Spleen (tissue), 11 donors: ENCODE measurements at regions not wholly inside any gene's neighbourhood (a gene's known extent, or its start where the extent isn't known, plus 50 kb on each side); places are given as distances from the start of the nearest gene placed in this dataset.
A peak's percentile ranks its signal among the peaks of the same experiment; 100 is the strongest.

Experiments
- DNase-seq: peaks from one replicate; pipeline ENCODE4 v3.0.0-alpha.2; 2020
- H3K27ac ChIP-seq, 8 donors: fragments of 200-600 bp; sonication (generic) in 7 of 8; 1 replicate in 4 of 8; 2 replicates in 4 of 8; pipeline versions ENCODE4 v1.5.0 to v1.8.0; 2016 to 2021; ENCODE audit warnings: inconsistent platforms in 4 of 8, mild to moderate bottlenecking in 4 of 8, moderate library complexity in 1 of 8
- H3K27me3 ChIP-seq, 7 donors: fragments of 200-600 bp; sonication (generic) in 6 of 7; replicated peaks in 1 of 7; 1 replicate in 4 of 7; 2 replicates in 3 of 7; pipeline versions ENCODE4 v1.5.0 to v1.8.0; 2016 to 2021; ENCODE audit warnings: inconsistent platforms in 3 of 7, mild to moderate bottlenecking in 1 of 7
- H3K36me3 ChIP-seq, 6 donors: fragments of 200-600 bp; sonication (generic) in 5 of 6; 1 replicate in 4 of 6; 2 replicates in 2 of 6; pipeline versions ENCODE4 v1.5.0 to v1.8.0; 2016 to 2021; ENCODE audit warnings: inconsistent platforms in 2 of 6
- H3K4me1 ChIP-seq, 6 donors: fragments of 200-600 bp; sonication (generic) in 5 of 6; 1 replicate in 3 of 6; 2 replicates in 3 of 6; pipeline versions ENCODE4 v1.5.0 to v1.8.0; 2016 to 2021; ENCODE audit warnings: inconsistent platforms in 3 of 6
- H3K4me3 ChIP-seq, 8 donors: fragments of 200-600 bp; sonication (generic) in 7 of 8; 1 replicate in 4 of 8; 2 replicates in 4 of 8; pipeline versions ENCODE4 v1.5.0 to v1.8.0; 2016 to 2021; ENCODE audit warnings: inconsistent platforms in 4 of 8, mild to moderate bottlenecking in 4 of 8, moderate library complexity in 2 of 8
- H3K9me3 ChIP-seq, 8 donors: fragments of 200-600 bp; sonication (generic) in 7 of 8; 1 replicate in 4 of 8; 2 replicates in 4 of 8; pipeline versions ENCODE4 v1.5.0 to v1.8.0; 2016 to 2021; ENCODE audit warnings: inconsistent platforms in 4 of 8
- CTCF ChIP-seq, 11 experiments: fragments of 200-600 bp in 7 of 11; fragments of 450-650 bp in 4 of 11; sonication (generic) in 4 of 11; IDR thresholded peaks in 8 of 11; conservative IDR thresholded peaks in 3 of 11; 1 replicate in 7 of 11; 2 replicates in 4 of 11; pipeline versions ENCODE4 v1.4.0 to v1.8.0; 2016 to 2021; ENCODE audit warnings: antibody characterized with exemption in 11 of 11, inconsistent platforms in 4 of 11, mild to moderate bottlenecking in 1 of 11
- POLR2A ChIP-seq, 3 donors: fragments of 450-650 bp; IDR thresholded peaks; one replicate each; pipeline ENCODE4 v1.5.1; 2017; ENCODE audit warnings: antibody characterized with exemption in 3 of 3, mild to moderate bottlenecking in 1 of 3
- POLR2AphosphoS5 ChIP-seq, 3 donors: sonication (generic); formaldehyde crosslinking; IDR thresholded peaks; one replicate each; pipeline ENCODE4 v1.5.1; 2017; ENCODE audit warnings: antibody characterized with exemption in 3 of 3
- WGBS, 5 donors: extraction: QIAGEN DNeasy Blood & Tissue Kit in 3 of 5; methylation state at CpG; one replicate each; pipeline versions ENCODE4 v1.1.5 to v1.1.7; 2013 to 2018; 5-methylcytosine and 5-hydroxymethylcytosine counted together
- intact Hi-C: fragments of 100-400 bp; cut with DNase I; formaldehyde crosslinking; loops from one replicate; pipeline ENCODE4 v1.15.0; 2023; ENCODE audit warnings: low total_unique reads
- donor health status: healthy with polysubstance abuse.
- donor health status: DM: no; HTN: no; CAD: no; lungs with moderate emphysema.
- donor health status: DM: no; HTN: no; CAD: no.
- donor health status: Bipolar disorder and iron deficiency.
- donor health status: healthy.
- donor health status: DM: no; HTN: no; CAD: no.
- donor health status: DM: yes; HTN: yes; CAD: no.

- intact Hi-C loops: no loop called here
- Histone ChIP-seq H3K4me3 (no peak overlapping the region), H3K27me3 (no peaks in the 10 kb centered on the region), H3K4me1 (peaks cover 0 to under 1% (median 0%) of the 10 kb centered on the region in 6 donors), H3K27ac (no peak overlapping the region), H3K9me3 (no peaks in the 10 kb centered on the region), H3K36me3 (no peaks in the 10 kb centered on the region)
- DNase-seq: no peak
- TF ChIP-seq POLR2AphosphoS5 (IDR thresholded peaks at IDR 0.05) (no peak), CTCF (IDR thresholded peaks at IDR 0.05 in 8 of 11, conservative IDR thresholded peaks at IDR 0.05 in 3 of 11) (no peak), POLR2A (IDR thresholded peaks at IDR 0.05) (no peak)
These were observed 425.3 kb upstream of the CBLB start for GRCh38 chr3:106294121-106294520.

- Histone ChIP-seq H3K4me3 (no peak overlapping the region), H3K36me3 (no peaks in the 10 kb centered on the region), H3K27ac (no peak overlapping the region), H3K9me3 (no peaks in the 10 kb centered on the region), H3K27me3 (no peaks in the 10 kb centered on the region), H3K4me1 (peaks cover 0 to 7% (median 0%) of the 10 kb centered on the region in 6 donors)
- no peak for DNase-seq
- TF ChIP-seq POLR2AphosphoS5 (IDR thresholded peaks at IDR 0.05) (no peak), CTCF (IDR thresholded peaks at IDR 0.05 in 8 of 11, conservative IDR thresholded peaks at IDR 0.05 in 3 of 11) (no peak), POLR2A (IDR thresholded peaks at IDR 0.05) (no peak)
- WGBS, 5 donors: 74 to 94% (median 89%) methylated on average over 5 of the region's 5 CpGs
- intact Hi-C loops: no loop called here
These were observed 427.2 kb upstream of the CBLB start for GRCh38 chr3:106296062-106296461.

GRCh38 chr3:106299300-106300098, 430.7 kb upstream of the CBLB start:
- Histone ChIP-seq H3K27ac (no peak overlapping the region), H3K4me3 (no peak overlapping the region), H3K36me3 (no peaks in the 10 kb centered on the region), H3K4me1 (peaks cover 0 to 18% (median 0%) of the 10 kb centered on the region in 6 donors), H3K27me3 (no peaks in the 10 kb centered on the region), H3K9me3 (no peaks in the 10 kb centered on the region)
- WGBS, 5 donors: 36 to 67% (median 58%) methylated on average over 2 of the region's 2 CpGs
- intact Hi-C loops: no loop called here
- DNase-seq: no peak
- no peak for TF ChIP-seq POLR2AphosphoS5 (IDR thresholded peaks at IDR 0.05)
- no peak for TF ChIP-seq CTCF (IDR thresholded peaks at IDR 0.05 in 8 of 11, conservative IDR thresholded peaks at IDR 0.05 in 3 of 11)
- TF ChIP-seq POLR2A (IDR thresholded peaks at IDR 0.05): no peak

GRCh38 chr3:106302451-106303221, 433.8 kb upstream of the CBLB start:
- no peaks in the 10 kb centered on the region for H3K36me3 ChIP-seq
- H3K9me3 ChIP-seq: no peaks in the 10 kb centered on the region
- intact Hi-C loops: no loop called here
- H3K4me3 ChIP-seq: no peak overlapping the region
- H3K27ac ChIP-seq: peak overlapping the region in 3 of 8 donors; percentile 5 to 44 (median 15)
- no peak for TF ChIP-seq POLR2AphosphoS5 (IDR thresholded peaks at IDR 0.05)
- TF ChIP-seq CTCF (IDR thresholded peaks at IDR 0.05 in 8 of 11, conservative IDR thresholded peaks at IDR 0.05 in 3 of 11): no peak
- no peak for TF ChIP-seq POLR2A (IDR thresholded peaks at IDR 0.05)
- WGBS, 5 donors: 60 to 67% (median 65%) methylated on average over 5 of the region's 5 CpGs
- no peaks in the 10 kb centered on the region for H3K27me3 ChIP-seq
- no peak for DNase-seq
- peaks cover 0 to 18% (median 0%) of the 10 kb centered on the region in 6 donors for H3K4me1 ChIP-seq
